HCT116 (cell line): ENCODE measurements at regions not wholly inside any gene's neighbourhood (a gene's known extent, or its start where the extent isn't known, plus 50 kb on each side); places are given as distances from the start of the nearest gene placed in this dataset.
"Not testable (repeated sequence)": the region's sequence is repeated elsewhere in the genome, so short reads cannot be mapped to it uniquely, and the experiment has no call there.

Source experiments
- ATAC-seq: fragments of 200-7000 bp; cut with Tn5 transposase; 2 replicates; pipeline ENCODE4 v1.9.1; 2020; ENCODE audit warnings: mild to moderate bottlenecking, moderate library complexity
- BruUV-seq: library from RNA; stranded (reverse); fragments of 400-500 nt; replicated peaks from 2 replicates; lab custom pipeline; 2021; lab: Mats Ljungman, UMichigan
- CTCF ChIA-PET: fragments of 300-600 bp; sonication (Branson Sonifier 250); formaldehyde crosslinking; loops from one replicate; lab custom pipeline; 2021; ENCODE audit warnings: antibody characterized with exemption; lab: Charles Lee
- POLR2A ChIA-PET: fragments of 300-600, 350-600 bp; sonication (Branson Sonifier 250); formaldehyde crosslinking; loops from one replicate; lab custom pipeline; 2021; ENCODE audit warnings: antibody characterized with exemption; lab: Charles Lee
- RAD21 ChIA-PET, 2 experiments: fragments of 300-600 bp; sonication (Branson Sonifier 250); formaldehyde crosslinking; loops; one replicate each; lab custom pipeline; 2023; ENCODE audit warnings: low total read pairs in 2 of 2; ENCODE audit not compliant: uncharacterized antibody in 2 of 2, unreplicated experiment in 2 of 2, low non-redundant PET in 1 of 2; lab: Charles Lee
- DNase-seq: peaks from one replicate; pipeline ENCODE4 v3.0.0-alpha.2; 2010; ENCODE audit warnings: low read depth, low spot score
- H2AFZ ChIP-seq: fragments of 200-600 bp; shearing (Covaris generic), sonication (generic); 2 replicates; pipeline ENCODE4 v1.6.1; 2017; ENCODE audit warnings: low read depth, mixed run types, mixed read lengths, antibody characterized with exemption, low read length; ENCODE audit not compliant: poor library complexity, severe bottlenecking
- H3K27ac ChIP-seq: 2 replicates; pipeline ENCODE4 v1.5.1; 2012; ENCODE audit warnings: low read depth, low read length
- H3K27me3 ChIP-seq: fragments of 200-600 bp; sonication (generic); 2 replicates; pipeline ENCODE4 v1.6.1; 2016; ENCODE audit warnings: mixed run types, low read length, mixed read lengths; ENCODE audit not compliant: insufficient read depth
- H3K36me3 ChIP-seq, 2 experiments: fragments of 200-500 bp in 1 of 2; fragments of 200-600 bp in 1 of 2; sonication (Bioruptor generic) in 1 of 2; sonication (generic) in 1 of 2; 2 replicates each; pipeline versions ENCODE4 v1.5.1 to v1.6.1; 2014 to 2016; ENCODE audit warnings: low read length in 2 of 2, inconsistent platforms in 1 of 2, mixed read lengths in 1 of 2, mixed run types in 1 of 2; ENCODE audit not compliant: insufficient read depth in 2 of 2, control insufficient read depth in 1 of 2
- H3K4me1 ChIP-seq, 2 experiments: fragments of 200-600 bp in 1 of 2; sonication (generic) in 1 of 2; 2 replicates each; pipeline versions ENCODE4 v1.5.1 to v1.6.1; 2012 to 2017; ENCODE audit warnings: low read length in 2 of 2, inconsistent platforms in 1 of 2, mild to moderate bottlenecking in 1 of 2, mixed read lengths in 1 of 2, mixed run types in 1 of 2, moderate library complexity in 1 of 2; ENCODE audit not compliant: insufficient read depth in 2 of 2, control insufficient read depth in 1 of 2
- H3K4me2 ChIP-seq: fragments of 200-600 bp; sonication (generic); 2 replicates; pipeline ENCODE4 v1.6.1; 2017; ENCODE audit warnings: mixed run types, low read length, mixed read lengths
- H3K4me3 ChIP-seq, 2 experiments: fragments of 200-600 bp in 1 of 2; sonication (generic) in 1 of 2; replicated peaks in 1 of 2; 2 replicates each; pipeline ENCODE4 v1.5.1; 2011 to 2016; ENCODE audit warnings: low read length in 2 of 2, control low read depth in 1 of 2, low read depth in 1 of 2, mild to moderate bottlenecking in 1 of 2, mixed read lengths in 1 of 2, mixed run types in 1 of 2
- H3K79me2 ChIP-seq: fragments of 200-600 bp; sonication (generic); 2 replicates; pipeline ENCODE4 v1.6.1; 2017; ENCODE audit warnings: mild to moderate bottlenecking, mixed run types, low read length, moderate library complexity, mixed read lengths; ENCODE audit not compliant: insufficient read depth
- H3K9ac ChIP-seq: fragments of 200-600 bp; sonication (generic); 2 replicates; pipeline ENCODE4 v1.6.1; 2016; ENCODE audit warnings: low read length, mixed read lengths
- H3K9me2 ChIP-seq: fragments of 200-600 bp; sonication (generic), shearing (Covaris generic); 2 replicates; pipeline ENCODE4 v1.6.1; 2017; ENCODE audit warnings: mixed run types, mild to moderate bottlenecking, moderate library complexity; ENCODE audit not compliant: insufficient read depth
- H3K9me3 ChIP-seq, 2 experiments: fragments of 200-500 bp in 1 of 2; fragments of 200-600 bp in 1 of 2; sonication (Bioruptor generic) in 1 of 2; sonication (generic) in 1 of 2; 2 replicates each; pipeline ENCODE4 v1.6.1; 2014 to 2017; ENCODE audit warnings: low read length in 2 of 2, mixed read lengths in 2 of 2, inconsistent platforms in 1 of 2, low read depth in 1 of 2, mild to moderate bottlenecking in 1 of 2, mixed run types in 1 of 2, moderate library complexity in 1 of 2; ENCODE audit not compliant: control insufficient read depth in 1 of 2, insufficient read depth in 1 of 2
- H4K20me1 ChIP-seq: fragments of 200-600 bp; sonication (generic), shearing (Covaris generic); 2 replicates; pipeline ENCODE4 v1.6.1; 2017; ENCODE audit warnings: mixed run types, mild to moderate bottlenecking, moderate library complexity; ENCODE audit not compliant: insufficient read depth
- EZH2 ChIP-seq: fragments of 200-600 bp; sonication (generic); IDR thresholded peaks from 2 replicates; pipeline ENCODE4 v1.6.1; 2017; ENCODE audit warnings: antibody characterized with exemption, mixed run types
- SP1 ChIP-seq: IDR thresholded peaks from 2 replicates; pipeline ENCODE4 v1.6.1; 2012; ENCODE audit warnings: low read depth
- ZFX ChIP-seq: fragments of 450-650 bp; IDR thresholded peaks from 2 replicates; pipeline ENCODE4 v1.6.1; 2017
- intact Hi-C: fragments of 100-400 bp; cut with micrococcal nuclease; formaldehyde crosslinking; loops from 2 replicates; pipeline ENCODE4 v1.10.0; 2022
- TF ChIP-seq, protein P1 (sequence below): IDR thresholded peaks from 2 replicates; pipeline ENCODE4 v1.6.1; 2012; ENCODE audit warnings: low read depth
- TF ChIP-seq, protein P2 (sequence below): IDR thresholded peaks from 2 replicates; pipeline ENCODE4 v1.6.1; 2012

DNA sequence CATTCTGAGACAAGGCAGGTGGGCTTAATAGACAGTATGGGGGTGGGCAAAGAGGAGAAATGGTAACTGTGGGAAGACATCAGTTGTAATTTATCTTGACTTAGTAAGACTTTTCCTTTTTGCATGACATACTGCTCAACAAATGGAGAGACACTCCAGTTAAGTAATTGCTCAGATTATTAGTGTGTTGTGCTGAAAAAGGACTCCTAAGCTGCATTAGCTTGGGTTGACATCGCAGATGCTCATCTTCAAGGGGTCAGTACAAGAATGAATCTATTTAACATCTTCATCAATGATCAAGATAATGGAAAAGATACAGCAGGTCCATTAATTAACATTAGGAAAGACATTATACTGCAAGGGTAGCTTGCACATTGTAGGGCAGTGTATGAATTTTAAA, 181.1 kb upstream of the ELAVL2 start (continued):
- TF ChIP-seq, protein P1, sequence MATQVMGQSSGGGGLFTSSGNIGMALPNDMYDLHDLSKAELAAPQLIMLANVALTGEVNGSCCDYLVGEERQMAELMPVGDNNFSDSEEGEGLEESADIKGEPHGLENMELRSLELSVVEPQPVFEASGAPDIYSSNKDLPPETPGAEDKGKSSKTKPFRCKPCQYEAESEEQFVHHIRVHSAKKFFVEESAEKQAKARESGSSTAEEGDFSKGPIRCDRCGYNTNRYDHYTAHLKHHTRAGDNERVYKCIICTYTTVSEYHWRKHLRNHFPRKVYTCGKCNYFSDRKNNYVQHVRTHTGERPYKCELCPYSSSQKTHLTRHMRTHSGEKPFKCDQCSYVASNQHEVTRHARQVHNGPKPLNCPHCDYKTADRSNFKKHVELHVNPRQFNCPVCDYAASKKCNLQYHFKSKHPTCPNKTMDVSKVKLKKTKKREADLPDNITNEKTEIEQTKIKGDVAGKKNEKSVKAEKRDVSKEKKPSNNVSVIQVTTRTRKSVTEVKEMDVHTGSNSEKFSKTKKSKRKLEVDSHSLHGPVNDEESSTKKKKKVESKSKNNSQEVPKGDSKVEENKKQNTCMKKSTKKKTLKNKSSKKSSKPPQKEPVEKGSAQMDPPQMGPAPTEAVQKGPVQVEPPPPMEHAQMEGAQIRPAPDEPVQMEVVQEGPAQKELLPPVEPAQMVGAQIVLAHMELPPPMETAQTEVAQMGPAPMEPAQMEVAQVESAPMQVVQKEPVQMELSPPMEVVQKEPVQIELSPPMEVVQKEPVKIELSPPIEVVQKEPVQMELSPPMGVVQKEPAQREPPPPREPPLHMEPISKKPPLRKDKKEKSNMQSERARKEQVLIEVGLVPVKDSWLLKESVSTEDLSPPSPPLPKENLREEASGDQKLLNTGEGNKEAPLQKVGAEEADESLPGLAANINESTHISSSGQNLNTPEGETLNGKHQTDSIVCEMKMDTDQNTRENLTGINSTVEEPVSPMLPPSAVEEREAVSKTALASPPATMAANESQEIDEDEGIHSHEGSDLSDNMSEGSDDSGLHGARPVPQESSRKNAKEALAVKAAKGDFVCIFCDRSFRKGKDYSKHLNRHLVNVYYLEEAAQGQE, result no peak
- TF ChIP-seq, protein P2, sequence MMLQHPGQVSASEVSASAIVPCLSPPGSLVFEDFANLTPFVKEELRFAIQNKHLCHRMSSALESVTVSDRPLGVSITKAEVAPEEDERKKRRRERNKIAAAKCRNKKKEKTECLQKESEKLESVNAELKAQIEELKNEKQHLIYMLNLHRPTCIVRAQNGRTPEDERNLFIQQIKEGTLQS, result no peak
- no peak for TF ChIP-seq ZFX
- TF ChIP-seq, all 23 proteins: peak for 0

GRCh38 chr9:23991874-23992273, 165.8 kb upstream of the ELAVL2 start:
- H3K27me3 ChIP-seq, H3K36me3 ChIP-seq, H2AFZ ChIP-seq, H3K4me1 ChIP-seq, H3K9me3 ChIP-seq, BruUV-seq, H3K9ac ChIP-seq, DNase-seq, ATAC-seq, intact Hi-C loops, POLR2A ChIA-PET, H4K20me1 ChIP-seq, H3K27ac ChIP-seq, H3K79me2 ChIP-seq, CTCF ChIA-PET, H3K4me2 ChIP-seq, H3K4me3 ChIP-seq, H3K9me2 ChIP-seq, RAD21 ChIA-PET: not testable (repeated sequence)

- TF ChIP-seq EZH2 (no peak), SP1 (no peak), ZFX (no peak)
- H4K20me1 ChIP-seq, result no peaks in the 10 kb centered on the region
- DNase-seq, result no peak
- no peak overlapping the region for H3K4me3 ChIP-seq
- ChIA-PET POLR2A (no interaction called here), CTCF (no interaction called here), RAD21 (no interaction called here)
- no peak overlapping the region for H2AFZ ChIP-seq
- no peak overlapping the region for H3K27ac ChIP-seq
- H3K9me3 ChIP-seq, result peaks cover 0 to 15% of the 10 kb centered on the region in 2 experiments; a peak in 2 of 4 replicates
- no peak for ATAC-seq
- H3K4me1 ChIP-seq, result no peaks in the 10 kb centered on the region
- BruUV-seq, result no TSS peak
- H3K4me2 ChIP-seq, result no peak overlapping the region
- H3K27me3 ChIP-seq, result no peaks in the 10 kb centered on the region
- no peaks in the 10 kb centered on the region for H3K9me2 ChIP-seq
- H3K79me2 ChIP-seq, result no peaks in the 10 kb centered on the region
- intact Hi-C loops, result no loop called here
- H3K9ac ChIP-seq, result no peak overlapping the region
- H3K36me3 ChIP-seq, result no peaks in the 10 kb centered on the region
Measured at GRCh38 chr9:23979491-23979890, 153.5 kb upstream of the ELAVL2 start.
